GM23338 (cell line): ENCODE measurements at regions not wholly inside any gene's neighbourhood (a gene's known extent, or its start where the extent isn't known, plus 50 kb on each side); places are given as distances from the start of the nearest gene placed in this dataset.

Source experiments
- ATAC-seq: fragments of 200-7000 bp; cut with Tn5 transposase; 3 replicates; pipeline ENCODE4 v1.9.1; 2020
- DNase-seq: peaks from one replicate; pipeline ENCODE4 v3.0.0-alpha.2; 2015; ENCODE audit warnings: low spot score
- H2AFZ ChIP-seq: fragments of 200-600 bp; sonication (generic); 2 replicates; pipeline ENCODE4 v1.8.0; 2016; ENCODE audit warnings: antibody characterized with exemption, mild to moderate bottlenecking, moderate library complexity
- H3F3A ChIP-seq: fragments of 200-600 bp; sonication (generic); replicated peaks from 2 replicates; pipeline ENCODE4 v1.8.0; 2017; ENCODE audit warnings: antibody characterized with exemption, mixed run types, low read depth
- H3K27ac ChIP-seq: fragments of 200-600 bp; sonication (generic); 2 replicates; pipeline ENCODE4 v1.6.1; 2016; ENCODE audit warnings: low read depth
- H3K27me3 ChIP-seq: fragments of 200-600 bp; sonication (generic); 2 replicates; pipeline ENCODE4 v1.8.0; 2016; ENCODE audit warnings: mild to moderate bottlenecking, mixed run types, moderate library complexity; ENCODE audit not compliant: insufficient read depth
- H3K36me3 ChIP-seq: fragments of 200-600 bp; sonication (generic); 2 replicates; pipeline ENCODE4 v1.8.0; 2016; ENCODE audit warnings: mild to moderate bottlenecking; ENCODE audit not compliant: insufficient read depth
- H3K4me1 ChIP-seq: fragments of 200-600 bp; sonication (generic); 2 replicates; pipeline ENCODE4 v1.8.0; 2016; ENCODE audit warnings: mild to moderate bottlenecking, moderate library complexity; ENCODE audit not compliant: insufficient read depth
- H3K4me2 ChIP-seq: fragments of 200-600 bp; sonication (generic); 2 replicates; pipeline ENCODE4 v1.7.1; 2017; ENCODE audit warnings: mixed run types
- H3K4me3 ChIP-seq: fragments of 200-600 bp; sonication (generic); 2 replicates; pipeline ENCODE4 v1.6.1; 2016; ENCODE audit warnings: mixed run types
- H3K79me2 ChIP-seq: fragments of 200-600 bp; sonication (generic); replicated peaks from 2 replicates; pipeline ENCODE4 v1.8.0; 2017; ENCODE audit warnings: mild to moderate bottlenecking; ENCODE audit not compliant: insufficient read depth
- H3K9me2 ChIP-seq: fragments of 200-600 bp; sonication (generic); 2 replicates; pipeline ENCODE4 v1.8.0; 2017; ENCODE audit not compliant: insufficient read depth
- H4K20me1 ChIP-seq: fragments of 200-600 bp; sonication (generic); replicated peaks from 2 replicates; pipeline ENCODE4 v1.8.0; 2017; ENCODE audit warnings: mild to moderate bottlenecking; ENCODE audit not compliant: insufficient read depth
- H3K27ac Mint-ChIP-seq: 2 replicates; pipeline ENCODE4 v1.8.0; 2020; ENCODE audit warnings: inconsistent platforms, mild to moderate bottlenecking, moderate library complexity, mixed read lengths
- H3K27me3 Mint-ChIP-seq: 3 replicates; pipeline ENCODE4 v1.8.0; 2022; ENCODE audit warnings: low read depth, mild to moderate bottlenecking, moderate library complexity, mixed read lengths, inconsistent platforms; ENCODE audit not compliant: insufficient read depth, poor library complexity
- H3K36me3 Mint-ChIP-seq: 3 replicates; pipeline ENCODE4 v1.8.0; 2021; ENCODE audit warnings: low read depth, mild to moderate bottlenecking, inconsistent platforms, moderate library complexity, mixed read lengths
- H3K4me1 Mint-ChIP-seq: 3 replicates; pipeline ENCODE4 v1.8.0; 2020; ENCODE audit warnings: mild to moderate bottlenecking, inconsistent platforms, mixed read lengths
- H3K4me3 Mint-ChIP-seq: 3 replicates; pipeline ENCODE4 v1.8.0; 2021; ENCODE audit warnings: moderate library complexity, mild to moderate bottlenecking, inconsistent platforms, mixed read lengths
- H3K9me3 Mint-ChIP-seq: 3 replicates; pipeline ENCODE4 v1.8.0; 2020; ENCODE audit warnings: moderate library complexity, mild to moderate bottlenecking, inconsistent platforms, mixed read lengths
- CREB1 ChIP-seq: fragments of 250-450 bp; sonication (Bioruptor Pico); IDR thresholded peaks from 2 replicates; pipeline ENCODE4 v1.5.0; 2020; ENCODE audit warnings: low read depth, mild to moderate bottlenecking, moderate library complexity
- CTCF ChIP-seq, 2 experiments: fragments of 200-600 bp in 1 of 2; sonication (generic) in 1 of 2; conservative IDR thresholded peaks; 2 replicates each; pipeline versions ENCODE4 v1.5.1 to v1.6.1; 2016 to 2017; ENCODE audit warnings: antibody characterized with exemption in 2 of 2, low read depth in 2 of 2, mild to moderate bottlenecking in 2 of 2, moderate library complexity in 1 of 2
- EZH2 ChIP-seq: fragments of 200-600 bp; sonication (generic); IDR thresholded peaks from one replicate; pipeline ENCODE4 v1.8.0; 2017; ENCODE audit warnings: antibody characterized with exemption, mild to moderate bottlenecking, low read depth; ENCODE audit not compliant: unreplicated experiment
- EZH2phosphoT487 ChIP-seq: fragments of 200-600 bp; sonication (generic); IDR thresholded peaks from one replicate; pipeline ENCODE4 v1.8.1; 2018; ENCODE audit warnings: antibody characterized with exemption; ENCODE audit not compliant: unreplicated experiment
- JUNB ChIP-seq: IDR thresholded peaks from one replicate; pipeline ENCODE4 v1.6.1; 2016; ENCODE audit warnings: antibody characterized with exemption; ENCODE audit not compliant: unreplicated experiment
- POLR2AphosphoS5 ChIP-seq: IDR thresholded peaks from 2 replicates; pipeline ENCODE4 v1.6.1; 2016; ENCODE audit warnings: antibody characterized with exemption, low read depth
- STAT1 ChIP-seq: IDR thresholded peaks from one replicate; pipeline ENCODE4 v1.6.1; 2016; ENCODE audit warnings: antibody characterized with exemption; ENCODE audit not compliant: unreplicated experiment
- ZNF114 ChIP-seq: fragments of 250-450 bp; sonication (Bioruptor Pico); IDR thresholded peaks from 2 replicates; pipeline ENCODE4 v1.5.0; 2020; ENCODE audit warnings: mild to moderate bottlenecking, moderate library complexity
- ZNF331 ChIP-seq: fragments of 250-450 bp; sonication (Bioruptor Pico); IDR thresholded peaks from 2 replicates; pipeline ENCODE4 v1.5.0; 2020; ENCODE audit warnings: low read depth, mild to moderate bottlenecking, moderate library complexity
- TF ChIP-seq, protein P1 (sequence below): IDR thresholded peaks from 2 replicates; pipeline ENCODE4 v1.6.1; 2016; ENCODE audit warnings: antibody characterized with exemption
- TF ChIP-seq, protein P2 (sequence below): fragments of 250-450 bp; sonication (Bioruptor Pico); IDR thresholded peaks from 2 replicates; pipeline ENCODE4 v1.5.0; 2020; ENCODE audit warnings: mild to moderate bottlenecking, moderate library complexity
- TF ChIP-seq, protein P3 (sequence below): IDR thresholded peaks from one replicate; pipeline ENCODE4 v1.6.1; 2018; ENCODE audit warnings: antibody characterized with exemption; ENCODE audit not compliant: unreplicated experiment

DNA sequence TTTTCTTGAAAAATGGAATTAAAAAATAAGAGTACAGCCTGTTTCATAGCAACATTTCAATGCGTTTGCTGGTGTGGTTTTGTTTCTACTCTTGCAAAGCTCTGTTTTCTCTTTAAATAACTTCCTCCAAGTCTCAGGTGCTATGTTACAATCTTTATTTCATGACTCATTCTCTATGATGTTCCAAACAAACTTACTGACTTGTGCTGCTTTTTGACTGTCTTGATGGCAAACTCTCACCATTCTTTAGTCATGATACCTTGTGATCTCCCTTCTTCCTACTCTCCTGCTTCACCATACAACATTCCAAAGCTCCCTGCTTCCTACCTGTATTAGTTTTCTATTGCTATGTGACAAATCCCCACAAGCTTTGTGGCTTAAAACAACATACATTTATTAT lies 166.1 kb downstream of the C11orf91 start:
- Histone ChIP-seq H3K27me3 (no peaks in the 10 kb centered on the region), H3K79me2 (no peaks in the 10 kb centered on the region), H3K36me3 (no peaks in the 10 kb centered on the region; the same call in 1 of the 2 replicates), H3K9me2 (no peaks in the 10 kb centered on the region), H2AFZ (no peak overlapping the region), H3K4me1 (no peaks in the 10 kb centered on the region; the same call in 1 of the 2 replicates), H3K4me3 (no peak overlapping the region), H3K4me2 (no peak overlapping the region), H3F3A (no peaks in the 10 kb centered on the region), H3K27ac (no peak overlapping the region), H4K20me1 (no peaks in the 10 kb centered on the region)
- no peak overlapping the region for H3K4me3 Mint-ChIP-seq
- no peaks in the 10 kb centered on the region for H3K27me3 Mint-ChIP-seq
- no peak overlapping the region for H3K27ac Mint-ChIP-seq
- no peaks in the 10 kb centered on the region for H3K36me3 Mint-ChIP-seq
- no peaks in the 10 kb centered on the region for H3K9me3 Mint-ChIP-seq
- DNase-seq = no peak
- no peak for ATAC-seq
- no peaks in the 10 kb centered on the region; the same call in 2 of the 3 replicates for H3K4me1 Mint-ChIP-seq
- TF ChIP-seq ZNF114 (CRISPR knock-in tag) = no peak
- TF ChIP-seq, protein P1, sequence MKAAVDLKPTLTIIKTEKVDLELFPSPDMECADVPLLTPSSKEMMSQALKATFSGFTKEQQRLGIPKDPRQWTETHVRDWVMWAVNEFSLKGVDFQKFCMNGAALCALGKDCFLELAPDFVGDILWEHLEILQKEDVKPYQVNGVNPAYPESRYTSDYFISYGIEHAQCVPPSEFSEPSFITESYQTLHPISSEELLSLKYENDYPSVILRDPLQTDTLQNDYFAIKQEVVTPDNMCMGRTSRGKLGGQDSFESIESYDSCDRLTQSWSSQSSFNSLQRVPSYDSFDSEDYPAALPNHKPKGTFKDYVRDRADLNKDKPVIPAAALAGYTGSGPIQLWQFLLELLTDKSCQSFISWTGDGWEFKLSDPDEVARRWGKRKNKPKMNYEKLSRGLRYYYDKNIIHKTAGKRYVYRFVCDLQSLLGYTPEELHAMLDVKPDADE = no peak
- TF ChIP-seq, protein P2, sequence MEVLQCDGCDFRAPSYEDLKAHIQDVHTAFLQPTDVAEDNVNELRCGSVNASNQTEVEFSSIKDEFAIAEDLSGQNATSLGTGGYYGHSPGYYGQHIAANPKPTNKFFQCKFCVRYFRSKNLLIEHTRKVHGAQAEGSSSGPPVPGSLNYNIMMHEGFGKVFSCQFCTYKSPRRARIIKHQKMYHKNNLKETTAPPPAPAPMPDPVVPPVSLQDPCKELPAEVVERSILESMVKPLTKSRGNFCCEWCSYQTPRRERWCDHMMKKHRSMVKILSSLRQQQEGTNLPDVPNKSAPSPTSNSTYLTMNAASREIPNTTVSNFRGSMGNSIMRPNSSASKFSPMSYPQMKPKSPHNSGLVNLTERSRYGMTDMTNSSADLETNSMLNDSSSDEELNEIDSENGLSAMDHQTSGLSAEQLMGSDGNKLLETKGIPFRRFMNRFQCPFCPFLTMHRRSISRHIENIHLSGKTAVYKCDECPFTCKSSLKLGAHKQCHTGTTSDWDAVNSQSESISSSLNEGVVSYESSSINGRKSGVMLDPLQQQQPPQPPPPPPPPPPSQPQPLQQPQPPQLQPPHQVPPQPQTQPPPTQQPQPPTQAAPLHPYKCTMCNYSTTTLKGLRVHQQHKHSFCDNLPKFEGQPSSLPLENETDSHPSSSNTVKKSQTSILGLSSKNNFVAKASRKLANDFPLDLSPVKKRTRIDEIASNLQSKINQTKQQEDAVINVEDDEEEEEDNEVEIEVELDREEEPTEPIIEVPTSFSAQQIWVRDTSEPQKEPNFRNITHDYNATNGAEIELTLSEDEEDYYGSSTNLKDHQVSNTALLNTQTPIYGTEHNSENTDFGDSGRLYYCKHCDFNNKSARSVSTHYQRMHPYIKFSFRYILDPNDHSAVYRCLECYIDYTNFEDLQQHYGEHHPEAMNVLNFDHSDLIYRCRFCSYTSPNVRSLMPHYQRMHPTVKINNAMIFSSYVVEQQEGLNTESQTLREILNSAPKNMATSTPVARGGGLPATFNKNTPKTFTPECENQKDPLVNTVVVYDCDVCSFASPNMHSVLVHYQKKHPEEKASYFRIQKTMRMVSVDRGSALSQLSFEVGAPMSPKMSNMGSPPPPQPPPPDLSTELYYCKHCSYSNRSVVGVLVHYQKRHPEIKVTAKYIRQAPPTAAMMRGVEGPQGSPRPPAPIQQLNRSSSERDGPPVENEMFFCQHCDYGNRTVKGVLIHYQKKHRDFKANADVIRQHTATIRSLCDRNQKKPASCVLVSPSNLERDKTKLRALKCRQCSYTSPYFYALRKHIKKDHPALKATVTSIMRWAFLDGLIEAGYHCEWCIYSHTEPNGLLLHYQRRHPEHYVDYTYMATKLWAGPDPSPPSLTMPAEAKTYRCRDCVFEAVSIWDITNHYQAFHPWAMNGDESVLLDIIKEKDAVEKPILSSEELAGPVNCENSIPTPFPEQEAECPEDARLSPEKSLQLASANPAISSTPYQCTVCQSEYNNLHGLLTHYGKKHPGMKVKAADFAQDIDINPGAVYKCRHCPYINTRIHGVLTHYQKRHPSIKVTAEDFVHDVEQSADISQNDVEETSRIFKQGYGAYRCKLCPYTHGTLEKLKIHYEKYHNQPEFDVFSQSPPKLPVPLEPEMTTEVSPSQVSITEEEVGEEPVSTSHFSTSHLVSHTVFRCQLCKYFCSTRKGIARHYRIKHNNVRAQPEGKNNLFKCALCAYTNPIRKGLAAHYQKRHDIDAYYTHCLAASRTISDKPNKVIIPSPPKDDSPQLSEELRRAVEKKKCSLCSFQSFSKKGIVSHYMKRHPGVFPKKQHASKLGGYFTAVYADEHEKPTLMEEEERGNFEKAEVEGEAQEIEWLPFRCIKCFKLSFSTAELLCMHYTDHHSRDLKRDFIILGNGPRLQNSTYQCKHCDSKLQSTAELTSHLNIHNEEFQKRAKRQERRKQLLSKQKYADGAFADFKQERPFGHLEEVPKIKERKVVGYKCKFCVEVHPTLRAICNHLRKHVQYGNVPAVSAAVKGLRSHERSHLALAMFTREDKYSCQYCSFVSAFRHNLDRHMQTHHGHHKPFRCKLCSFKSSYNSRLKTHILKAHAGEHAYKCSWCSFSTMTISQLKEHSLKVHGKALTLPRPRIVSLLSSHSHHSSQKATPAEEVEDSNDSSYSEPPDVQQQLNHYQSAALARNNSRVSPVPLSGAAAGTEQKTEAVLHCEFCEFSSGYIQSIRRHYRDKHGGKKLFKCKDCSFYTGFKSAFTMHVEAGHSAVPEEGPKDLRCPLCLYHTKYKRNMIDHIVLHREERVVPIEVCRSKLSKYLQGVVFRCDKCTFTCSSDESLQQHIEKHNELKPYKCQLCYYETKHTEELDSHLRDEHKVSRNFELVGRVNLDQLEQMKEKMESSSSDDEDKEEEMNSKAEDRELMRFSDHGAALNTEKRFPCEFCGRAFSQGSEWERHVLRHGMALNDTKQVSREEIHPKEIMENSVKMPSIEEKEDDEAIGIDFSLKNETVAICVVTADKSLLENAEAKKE (CRISPR knock-in tag) = no peak
- no peak for TF ChIP-seq ZNF331 (CRISPR knock-in tag)
- TF ChIP-seq STAT1 = no peak
- no peak for TF ChIP-seq JUNB
- TF ChIP-seq, protein P3, sequence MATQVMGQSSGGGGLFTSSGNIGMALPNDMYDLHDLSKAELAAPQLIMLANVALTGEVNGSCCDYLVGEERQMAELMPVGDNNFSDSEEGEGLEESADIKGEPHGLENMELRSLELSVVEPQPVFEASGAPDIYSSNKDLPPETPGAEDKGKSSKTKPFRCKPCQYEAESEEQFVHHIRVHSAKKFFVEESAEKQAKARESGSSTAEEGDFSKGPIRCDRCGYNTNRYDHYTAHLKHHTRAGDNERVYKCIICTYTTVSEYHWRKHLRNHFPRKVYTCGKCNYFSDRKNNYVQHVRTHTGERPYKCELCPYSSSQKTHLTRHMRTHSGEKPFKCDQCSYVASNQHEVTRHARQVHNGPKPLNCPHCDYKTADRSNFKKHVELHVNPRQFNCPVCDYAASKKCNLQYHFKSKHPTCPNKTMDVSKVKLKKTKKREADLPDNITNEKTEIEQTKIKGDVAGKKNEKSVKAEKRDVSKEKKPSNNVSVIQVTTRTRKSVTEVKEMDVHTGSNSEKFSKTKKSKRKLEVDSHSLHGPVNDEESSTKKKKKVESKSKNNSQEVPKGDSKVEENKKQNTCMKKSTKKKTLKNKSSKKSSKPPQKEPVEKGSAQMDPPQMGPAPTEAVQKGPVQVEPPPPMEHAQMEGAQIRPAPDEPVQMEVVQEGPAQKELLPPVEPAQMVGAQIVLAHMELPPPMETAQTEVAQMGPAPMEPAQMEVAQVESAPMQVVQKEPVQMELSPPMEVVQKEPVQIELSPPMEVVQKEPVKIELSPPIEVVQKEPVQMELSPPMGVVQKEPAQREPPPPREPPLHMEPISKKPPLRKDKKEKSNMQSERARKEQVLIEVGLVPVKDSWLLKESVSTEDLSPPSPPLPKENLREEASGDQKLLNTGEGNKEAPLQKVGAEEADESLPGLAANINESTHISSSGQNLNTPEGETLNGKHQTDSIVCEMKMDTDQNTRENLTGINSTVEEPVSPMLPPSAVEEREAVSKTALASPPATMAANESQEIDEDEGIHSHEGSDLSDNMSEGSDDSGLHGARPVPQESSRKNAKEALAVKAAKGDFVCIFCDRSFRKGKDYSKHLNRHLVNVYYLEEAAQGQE = no peak
- TF ChIP-seq EZH2 = no peak
- no peak for TF ChIP-seq CREB1 (CRISPR knock-in tag)
- TF ChIP-seq POLR2AphosphoS5 = no peak
- TF ChIP-seq CTCF (conservative IDR thresholded peaks at IDR 0.05; ENCODE audit: low read depth in 2 of 2) = no peak
- TF ChIP-seq EZH2phosphoT487 = no peak
